ENCODE measurements at regions not wholly inside any gene's neighbourhood (a gene's known extent, or its start where the extent isn't known, plus 50 kb on each side); places are given as distances from the start of the nearest gene placed in this dataset.

DNA sequence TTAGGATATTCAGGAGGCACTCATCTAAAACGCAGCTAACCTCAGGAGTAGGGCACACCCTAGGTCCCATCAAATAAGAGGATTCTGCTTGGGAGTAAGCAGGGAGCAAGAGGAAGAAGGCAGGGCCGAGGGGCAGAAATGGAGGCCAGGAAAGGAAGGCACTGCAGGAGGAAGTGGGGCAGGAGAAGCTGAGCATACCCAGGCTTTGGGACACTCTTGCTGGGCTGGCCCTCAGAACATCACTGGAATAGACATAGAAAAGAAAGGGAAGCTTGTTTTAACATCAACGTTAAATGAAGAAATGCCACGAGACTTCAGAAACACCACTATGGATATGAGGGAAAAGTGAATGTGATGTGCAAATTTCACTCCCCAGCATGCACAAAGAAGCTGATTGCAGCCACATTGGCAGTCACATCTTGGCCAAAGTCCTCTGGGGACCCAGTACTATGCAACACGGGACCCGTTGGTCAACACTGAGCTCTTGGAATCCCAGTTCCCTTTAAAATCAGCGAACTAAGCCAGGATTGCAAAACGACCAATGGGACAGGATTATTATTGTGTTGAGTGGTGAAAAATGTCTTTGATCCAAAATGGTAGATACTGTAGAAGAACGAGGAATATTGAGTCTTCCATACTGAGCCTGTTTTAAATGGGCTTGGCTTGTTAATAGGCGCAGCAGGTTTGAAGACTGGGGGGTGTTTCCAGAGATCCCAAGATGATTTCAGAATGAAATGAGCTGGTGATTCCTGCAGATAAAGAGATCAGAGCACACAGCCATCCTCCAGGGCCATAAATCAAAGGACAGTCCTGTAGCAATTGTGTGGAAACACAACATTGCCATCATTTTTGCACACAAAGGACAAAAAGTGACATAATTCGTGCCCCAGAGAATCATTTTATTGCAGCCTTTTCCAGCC is 152.4 kb downstream of the TOMM20 start (continued):
- TF ChIP-seq FIP1L1 (IDR thresholded peaks at IDR 0.05; ENCODE audit: borderline replicate concordance, insufficient read depth, low read depth, low read length) (0 out of 2 replicates have a peak, but pooled peaks have one; percentile 16), GABPB1 (CRISPR knock-in tag; IDR thresholded peaks at IDR 0.05) (peak; percentile 33; the same call in 1 of the 2 replicates), ZNF589 (CRISPR knock-in tag; conservative IDR thresholded peaks at IDR 0.05) (no peak), JARID2 (CRISPR knock-in tag; IDR thresholded peaks at IDR 0.05; ENCODE audit: insufficient replicate concordance) (no peak), PRPF4 (IDR thresholded peaks at IDR 0.05; ENCODE audit: low read depth, low read length, poor library complexity, severe bottlenecking) (no peak), ZNF614 (CRISPR knock-in tag; IDR thresholded peaks at IDR 0.05; ENCODE audit: borderline replicate concordance) (peak; percentile 75; the same call in 1 of the 2 replicates), ZKSCAN8 (CRISPR knock-in tag; IDR thresholded peaks at IDR 0.05; ENCODE audit: borderline replicate concordance) (peak; percentile 66; the same call in 1 of the 2 replicates), NFKBIZ (CRISPR knock-in tag; IDR thresholded peaks at IDR 0.05) (peak; percentile 84)
- TF ChIP-seq, protein P1, sequence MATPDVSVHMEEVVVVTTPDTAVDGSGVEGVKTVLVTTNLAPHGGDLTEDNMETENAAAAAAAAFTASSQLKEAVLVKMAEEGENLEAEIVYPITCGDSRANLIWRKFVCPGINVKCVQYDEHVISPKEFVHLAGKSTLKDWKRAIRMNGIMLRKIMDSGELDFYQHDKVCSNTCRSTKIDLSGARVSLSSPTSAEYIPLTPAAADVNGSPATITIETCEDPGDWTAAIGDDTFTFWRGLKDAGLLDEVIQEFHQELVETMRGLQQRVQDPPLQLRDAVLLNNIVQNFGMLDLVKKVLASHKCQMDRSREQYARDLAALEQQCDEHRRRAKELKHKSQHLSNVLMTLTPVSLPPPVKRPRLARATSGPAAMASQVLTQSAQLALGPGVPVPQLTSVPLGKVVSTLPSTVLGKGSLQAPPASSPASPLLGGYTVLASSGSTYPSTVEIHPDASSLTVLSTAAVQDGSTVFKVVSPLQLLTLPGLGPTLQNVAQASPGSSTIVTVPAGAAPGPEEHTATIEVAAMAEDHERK (CRISPR knock-in tag; IDR thresholded peaks at IDR 0.05; ENCODE audit: low read depth): no peak
- TF ChIP-seq, protein P2, sequence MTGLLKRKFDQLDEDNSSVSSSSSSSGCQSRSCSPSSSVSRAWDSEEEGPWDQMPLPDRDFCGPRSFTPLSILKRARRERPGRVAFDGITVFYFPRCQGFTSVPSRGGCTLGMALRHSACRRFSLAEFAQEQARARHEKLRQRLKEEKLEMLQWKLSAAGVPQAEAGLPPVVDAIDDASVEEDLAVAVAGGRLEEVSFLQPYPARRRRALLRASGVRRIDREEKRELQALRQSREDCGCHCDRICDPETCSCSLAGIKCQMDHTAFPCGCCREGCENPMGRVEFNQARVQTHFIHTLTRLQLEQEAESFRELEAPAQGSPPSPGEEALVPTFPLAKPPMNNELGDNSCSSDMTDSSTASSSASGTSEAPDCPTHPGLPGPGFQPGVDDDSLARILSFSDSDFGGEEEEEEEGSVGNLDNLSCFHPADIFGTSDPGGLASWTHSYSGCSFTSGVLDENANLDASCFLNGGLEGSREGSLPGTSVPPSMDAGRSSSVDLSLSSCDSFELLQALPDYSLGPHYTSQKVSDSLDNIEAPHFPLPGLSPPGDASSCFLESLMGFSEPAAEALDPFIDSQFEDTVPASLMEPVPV (CRISPR knock-in tag; IDR thresholded peaks at IDR 0.05): no peak
- TF ChIP-seq, protein P3, sequence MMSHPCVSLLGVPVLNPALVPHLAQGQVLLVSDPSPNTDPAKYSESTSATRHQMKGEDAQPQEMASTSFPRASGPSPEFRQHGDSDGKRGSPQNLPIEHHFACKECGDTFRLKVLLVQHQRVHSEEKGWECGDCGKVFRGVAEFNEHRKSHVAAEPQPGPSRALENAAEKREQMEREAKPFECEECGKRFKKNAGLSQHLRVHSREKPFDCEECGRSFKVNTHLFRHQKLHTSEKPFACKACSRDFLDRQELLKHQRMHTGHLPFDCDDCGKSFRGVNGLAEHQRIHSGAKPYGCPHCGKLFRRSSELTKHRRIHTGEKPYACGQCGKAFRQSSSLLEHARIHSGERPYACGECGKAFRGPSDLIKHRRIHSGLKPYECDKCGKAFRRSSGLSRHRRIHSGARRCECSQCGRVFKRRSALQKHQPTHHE (CRISPR knock-in tag; IDR thresholded peaks at IDR 0.05; ENCODE audit: borderline replicate concordance): no peak
- TF ChIP-seq, protein P4, sequence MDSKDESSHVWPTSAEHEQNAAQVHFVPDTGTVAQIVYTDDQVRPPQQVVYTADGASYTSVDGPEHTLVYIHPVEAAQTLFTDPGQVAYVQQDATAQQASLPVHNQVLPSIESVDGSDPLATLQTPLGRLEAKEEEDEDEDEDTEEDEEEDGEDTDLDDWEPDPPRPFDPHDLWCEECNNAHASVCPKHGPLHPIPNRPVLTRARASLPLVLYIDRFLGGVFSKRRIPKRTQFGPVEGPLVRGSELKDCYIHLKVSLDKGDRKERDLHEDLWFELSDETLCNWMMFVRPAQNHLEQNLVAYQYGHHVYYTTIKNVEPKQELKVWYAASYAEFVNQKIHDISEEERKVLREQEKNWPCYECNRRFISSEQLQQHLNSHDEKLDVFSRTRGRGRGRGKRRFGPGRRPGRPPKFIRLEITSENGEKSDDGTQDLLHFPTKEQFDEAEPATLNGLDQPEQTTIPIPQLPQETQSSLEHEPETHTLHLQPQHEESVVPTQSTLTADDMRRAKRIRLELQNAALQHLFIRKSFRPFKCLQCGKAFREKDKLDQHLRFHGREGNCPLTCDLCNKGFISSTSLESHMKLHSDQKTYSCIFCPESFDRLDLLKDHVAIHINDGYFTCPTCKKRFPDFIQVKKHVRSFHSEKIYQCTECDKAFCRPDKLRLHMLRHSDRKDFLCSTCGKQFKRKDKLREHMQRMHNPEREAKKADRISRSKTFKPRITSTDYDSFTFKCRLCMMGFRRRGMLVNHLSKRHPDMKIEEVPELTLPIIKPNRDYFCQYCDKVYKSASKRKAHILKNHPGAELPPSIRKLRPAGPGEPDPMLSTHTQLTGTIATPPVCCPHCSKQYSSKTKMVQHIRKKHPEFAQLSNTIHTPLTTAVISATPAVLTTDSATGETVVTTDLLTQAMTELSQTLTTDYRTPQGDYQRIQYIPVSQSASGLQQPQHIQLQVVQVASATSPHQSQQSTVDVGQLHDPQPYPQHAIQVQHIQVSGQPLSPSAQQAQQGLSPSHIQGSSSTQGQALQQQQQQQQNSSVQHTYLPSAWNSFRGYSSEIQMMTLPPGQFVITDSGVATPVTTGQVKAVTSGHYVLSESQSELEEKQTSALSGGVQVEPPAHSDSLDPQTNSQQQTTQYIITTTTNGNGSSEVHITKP (CRISPR knock-in tag; IDR thresholded peaks at IDR 0.05; ENCODE audit: low read depth): 0 out of 2 replicates have a peak, but pooled peaks have one; percentile 18
- TF ChIP-seq, protein P5, sequence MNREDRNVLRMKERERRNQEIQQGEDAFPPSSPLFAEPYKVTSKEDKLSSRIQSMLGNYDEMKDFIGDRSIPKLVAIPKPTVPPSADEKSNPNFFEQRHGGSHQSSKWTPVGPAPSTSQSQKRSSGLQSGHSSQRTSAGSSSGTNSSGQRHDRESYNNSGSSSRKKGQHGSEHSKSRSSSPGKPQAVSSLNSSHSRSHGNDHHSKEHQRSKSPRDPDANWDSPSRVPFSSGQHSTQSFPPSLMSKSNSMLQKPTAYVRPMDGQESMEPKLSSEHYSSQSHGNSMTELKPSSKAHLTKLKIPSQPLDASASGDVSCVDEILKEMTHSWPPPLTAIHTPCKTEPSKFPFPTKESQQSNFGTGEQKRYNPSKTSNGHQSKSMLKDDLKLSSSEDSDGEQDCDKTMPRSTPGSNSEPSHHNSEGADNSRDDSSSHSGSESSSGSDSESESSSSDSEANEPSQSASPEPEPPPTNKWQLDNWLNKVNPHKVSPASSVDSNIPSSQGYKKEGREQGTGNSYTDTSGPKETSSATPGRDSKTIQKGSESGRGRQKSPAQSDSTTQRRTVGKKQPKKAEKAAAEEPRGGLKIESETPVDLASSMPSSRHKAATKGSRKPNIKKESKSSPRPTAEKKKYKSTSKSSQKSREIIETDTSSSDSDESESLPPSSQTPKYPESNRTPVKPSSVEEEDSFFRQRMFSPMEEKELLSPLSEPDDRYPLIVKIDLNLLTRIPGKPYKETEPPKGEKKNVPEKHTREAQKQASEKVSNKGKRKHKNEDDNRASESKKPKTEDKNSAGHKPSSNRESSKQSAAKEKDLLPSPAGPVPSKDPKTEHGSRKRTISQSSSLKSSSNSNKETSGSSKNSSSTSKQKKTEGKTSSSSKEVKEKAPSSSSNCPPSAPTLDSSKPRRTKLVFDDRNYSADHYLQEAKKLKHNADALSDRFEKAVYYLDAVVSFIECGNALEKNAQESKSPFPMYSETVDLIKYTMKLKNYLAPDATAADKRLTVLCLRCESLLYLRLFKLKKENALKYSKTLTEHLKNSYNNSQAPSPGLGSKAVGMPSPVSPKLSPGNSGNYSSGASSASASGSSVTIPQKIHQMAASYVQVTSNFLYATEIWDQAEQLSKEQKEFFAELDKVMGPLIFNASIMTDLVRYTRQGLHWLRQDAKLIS (CRISPR knock-in tag; IDR thresholded peaks at IDR 0.05): peak; percentile 11
